Fibroblast of villous mesenchyme (primary cell): ENCODE measurements at regions not wholly inside any gene's neighbourhood (a gene's known extent, or its start where the extent isn't known, plus 50 kb on each side); places are given as distances from the start of the nearest gene placed in this dataset.

Experiments used
- DNase-seq: peaks from one replicate; pipeline ENCODE4 v3.0.0-alpha.2; 2010; ENCODE audit warnings: low read depth
- H3K4me3 ChIP-seq: 2 replicates; pipeline ENCODE4 v1.5.1; 2011; ENCODE audit warnings: low read depth, mild to moderate bottlenecking, low read length
- CTCF ChIP-seq: IDR thresholded peaks from 2 replicates; pipeline ENCODE4 v1.5.1; 2012; ENCODE audit warnings: low read depth, mild to moderate bottlenecking, low read length; ENCODE audit not compliant: insufficient read depth

DNA sequence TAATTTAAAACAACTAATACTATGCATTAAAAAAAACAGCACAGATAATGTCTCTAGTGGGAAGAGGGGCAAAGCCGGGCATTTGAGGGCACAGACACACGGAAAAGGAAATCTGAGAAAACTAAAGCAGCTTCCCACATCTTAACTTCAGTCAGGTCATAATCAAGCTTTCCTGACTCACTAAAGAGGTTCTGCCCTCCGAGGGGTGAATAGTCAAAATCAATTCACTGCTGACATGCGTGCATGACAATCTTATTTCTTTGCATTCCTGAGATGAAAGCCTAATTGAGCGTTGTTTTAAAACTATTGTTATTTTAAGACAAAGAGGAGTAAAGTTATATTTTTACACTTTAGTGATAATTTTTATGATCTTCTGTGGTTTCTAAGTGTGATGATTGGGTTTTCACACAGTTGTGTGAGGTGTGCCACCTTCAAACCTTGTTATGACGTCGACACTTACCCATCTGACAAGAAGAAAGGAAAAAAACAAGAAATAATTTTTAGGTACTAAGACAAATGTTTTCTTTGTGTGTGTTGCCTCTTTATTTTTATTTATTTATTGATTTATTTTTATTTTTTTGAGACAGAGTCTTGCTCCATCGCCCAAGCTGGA, 90.9 kb downstream of the GATA6 start:
- TF ChIP-seq CTCF, result no peak
- H3K4me3 ChIP-seq, result no peak overlapping the region
- DNase-seq, result no peak

DNA sequence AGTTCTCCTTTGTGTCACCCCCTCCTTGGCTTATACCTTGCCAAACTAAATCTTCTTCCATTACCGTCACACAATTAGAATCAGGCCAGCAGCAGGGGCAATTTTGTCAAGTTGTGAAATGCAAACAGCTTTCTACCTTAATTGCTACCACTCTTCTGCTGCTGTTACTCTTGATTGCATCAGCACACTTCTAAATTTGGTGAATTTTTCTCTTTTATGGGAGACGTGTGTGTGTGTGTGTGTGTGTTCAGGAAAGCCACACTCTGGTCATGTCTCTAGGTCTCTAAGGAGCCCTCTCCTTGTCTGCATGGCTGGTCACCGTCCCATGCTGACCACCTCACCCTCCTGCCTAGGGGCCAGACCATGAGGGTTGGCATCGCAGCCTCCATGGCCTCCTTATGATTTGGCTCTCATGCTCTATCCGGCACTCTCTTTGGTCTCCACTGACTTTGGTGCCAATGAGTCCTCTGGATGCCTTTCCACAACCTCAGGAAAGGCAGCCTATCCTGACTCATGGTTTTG, 87.7 kb downstream of the GATA6 start:
- TF ChIP-seq CTCF, result no peak
- no peak overlapping the region for H3K4me3 ChIP-seq
- DNase-seq, result peak; percentile 18

GRCh38 chr18:22254088-22254487, 84.7 kb downstream of the GATA6 start:
- no peak overlapping the region for H3K4me3 ChIP-seq
- TF ChIP-seq CTCF, result no peak
- DNase-seq, result no peak

- no peak for DNase-seq
- no peak for TF ChIP-seq CTCF
- no peak overlapping the region for H3K4me3 ChIP-seq
Observed at GRCh38 chr18:22253676-22254075, 84.3 kb downstream of the GATA6 start.

- H3K4me3 ChIP-seq, result no peak overlapping the region
- TF ChIP-seq CTCF, result no peak
- no peak for DNase-seq
Observed at GRCh38 chr18:22253156-22253555, 83.8 kb downstream of the GATA6 start.
